ENCODE measurements at regions not wholly inside any gene's neighbourhood (a gene's known extent, or its start where the extent isn't known, plus 50 kb on each side); places are given as distances from the start of the nearest gene placed in this dataset.

DNA sequence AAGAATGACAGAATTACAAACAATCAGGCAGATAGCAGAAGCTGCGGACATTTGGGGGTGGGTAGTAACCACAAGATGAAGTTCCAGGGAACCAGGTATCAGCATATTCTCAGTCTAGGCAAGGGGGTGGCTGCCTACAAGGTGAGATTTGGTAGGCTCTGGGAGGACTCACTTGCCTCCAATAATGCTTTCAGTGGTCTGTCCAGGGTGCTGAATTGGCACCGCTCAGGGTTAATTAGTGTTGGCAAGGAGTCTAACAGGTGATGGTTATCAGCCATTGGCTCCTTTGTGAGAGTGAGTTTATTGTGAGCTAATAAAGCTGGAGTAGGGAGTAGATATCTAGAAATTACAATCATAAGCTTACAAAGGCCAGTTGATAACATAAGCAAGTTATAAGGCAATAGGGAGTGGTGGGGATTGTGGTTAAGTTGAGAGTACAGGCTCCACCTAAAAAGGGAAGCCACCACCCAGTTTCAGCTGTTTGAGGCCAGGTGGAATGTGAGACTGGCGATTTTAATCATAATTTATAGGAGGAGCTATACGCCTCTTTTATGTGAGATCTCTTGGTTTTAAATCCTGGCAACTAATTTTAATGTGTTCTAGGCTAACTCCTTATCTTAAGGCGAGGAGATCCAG lies 320.5 kb downstream of the MIAT start:
- Mint-ChIP-seq H3K4me3 (no peak overlapping the region), H3K27ac (no peak overlapping the region), H3K9me3 (no peaks in the 10 kb centered on the region), H3K27me3 (ENCODE audit: low read depth) (peaks cover 28% of the 10 kb centered on the region), H3K36me3 (no peaks in the 10 kb centered on the region), H3K4me1 (peaks cover 18% of the 10 kb centered on the region)
- no peak for DNase-seq (ENCODE audit: low spot score in 2 of 2, unreplicated experiment in 2 of 2)
- TF ChIP-seq, protein P1, sequence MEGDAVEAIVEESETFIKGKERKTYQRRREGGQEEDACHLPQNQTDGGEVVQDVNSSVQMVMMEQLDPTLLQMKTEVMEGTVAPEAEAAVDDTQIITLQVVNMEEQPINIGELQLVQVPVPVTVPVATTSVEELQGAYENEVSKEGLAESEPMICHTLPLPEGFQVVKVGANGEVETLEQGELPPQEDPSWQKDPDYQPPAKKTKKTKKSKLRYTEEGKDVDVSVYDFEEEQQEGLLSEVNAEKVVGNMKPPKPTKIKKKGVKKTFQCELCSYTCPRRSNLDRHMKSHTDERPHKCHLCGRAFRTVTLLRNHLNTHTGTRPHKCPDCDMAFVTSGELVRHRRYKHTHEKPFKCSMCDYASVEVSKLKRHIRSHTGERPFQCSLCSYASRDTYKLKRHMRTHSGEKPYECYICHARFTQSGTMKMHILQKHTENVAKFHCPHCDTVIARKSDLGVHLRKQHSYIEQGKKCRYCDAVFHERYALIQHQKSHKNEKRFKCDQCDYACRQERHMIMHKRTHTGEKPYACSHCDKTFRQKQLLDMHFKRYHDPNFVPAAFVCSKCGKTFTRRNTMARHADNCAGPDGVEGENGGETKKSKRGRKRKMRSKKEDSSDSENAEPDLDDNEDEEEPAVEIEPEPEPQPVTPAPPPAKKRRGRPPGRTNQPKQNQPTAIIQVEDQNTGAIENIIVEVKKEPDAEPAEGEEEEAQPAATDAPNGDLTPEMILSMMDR (IDR thresholded peaks at IDR 0.05; ENCODE audit: unreplicated experiment), result no peak

DNA sequence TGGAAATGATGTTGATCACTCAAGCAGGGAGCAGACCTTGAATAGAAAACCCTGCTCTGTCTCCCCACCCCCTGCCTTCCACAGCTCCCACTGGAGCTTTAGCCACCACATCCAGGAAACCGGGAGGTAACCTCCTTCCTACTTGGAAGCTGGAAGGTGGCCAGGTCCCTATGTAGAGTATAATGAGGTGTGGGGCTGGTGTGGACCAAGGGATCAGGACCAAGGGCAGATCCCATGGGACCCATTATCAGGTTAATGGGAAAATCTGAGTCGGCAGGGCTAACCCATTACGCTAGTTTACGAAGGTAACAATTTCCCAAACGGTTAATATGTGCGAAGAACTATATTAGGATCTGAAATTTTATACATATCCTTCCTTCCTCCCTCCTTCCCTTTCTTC lies 321.9 kb downstream of the MIAT start:
- H3K4me1 Mint-ChIP-seq, result peaks cover 18% of the 10 kb centered on the region
- no peaks in the 10 kb centered on the region for H3K9me3 Mint-ChIP-seq
- DNase-seq (ENCODE audit: low spot score in 2 of 2, unreplicated experiment in 2 of 2), result no peak
- TF ChIP-seq, protein P1 (IDR thresholded peaks at IDR 0.05; ENCODE audit: unreplicated experiment), result no peak
- no peak overlapping the region for H3K27ac Mint-ChIP-seq
- no peak overlapping the region for H3K4me3 Mint-ChIP-seq
- H3K36me3 Mint-ChIP-seq, result no peaks in the 10 kb centered on the region
- peaks cover 34% of the 10 kb centered on the region for H3K27me3 Mint-ChIP-seq (ENCODE audit: low read depth)

DNA sequence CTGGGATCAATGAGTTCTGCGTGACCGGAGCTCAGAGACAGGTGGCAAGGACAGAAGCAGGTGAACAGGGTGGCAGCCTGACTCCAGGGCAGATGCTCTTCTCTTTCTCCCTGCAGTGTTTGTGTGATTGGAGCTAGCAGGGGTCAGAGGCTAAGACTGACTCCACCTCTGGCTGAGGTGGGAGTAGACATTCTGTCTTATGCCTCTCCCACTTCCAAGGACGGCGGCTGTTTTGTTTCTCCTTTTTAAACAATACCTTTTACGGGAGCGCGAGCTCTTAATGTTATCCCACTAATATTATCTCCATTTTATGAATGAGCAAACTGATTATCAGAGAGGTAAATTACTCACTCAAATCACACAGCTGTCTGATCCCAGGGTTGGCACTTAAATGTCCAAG lies 323.7 kb downstream of the MIAT start:
- peak overlapping the region; percentile 37 for H3K27ac Mint-ChIP-seq
- peaks cover 20% of the 10 kb centered on the region for H3K4me1 Mint-ChIP-seq
- H3K4me3 Mint-ChIP-seq, result no peak overlapping the region
- H3K27me3 Mint-ChIP-seq (ENCODE audit: low read depth), result peaks cover 41% of the 10 kb centered on the region
- no peak for DNase-seq (ENCODE audit: low spot score in 2 of 2, unreplicated experiment in 2 of 2)
- TF ChIP-seq, protein P1 (IDR thresholded peaks at IDR 0.05; ENCODE audit: unreplicated experiment), result no peak
- no peaks in the 10 kb centered on the region for H3K9me3 Mint-ChIP-seq
- no peaks in the 10 kb centered on the region for H3K36me3 Mint-ChIP-seq

DNA sequence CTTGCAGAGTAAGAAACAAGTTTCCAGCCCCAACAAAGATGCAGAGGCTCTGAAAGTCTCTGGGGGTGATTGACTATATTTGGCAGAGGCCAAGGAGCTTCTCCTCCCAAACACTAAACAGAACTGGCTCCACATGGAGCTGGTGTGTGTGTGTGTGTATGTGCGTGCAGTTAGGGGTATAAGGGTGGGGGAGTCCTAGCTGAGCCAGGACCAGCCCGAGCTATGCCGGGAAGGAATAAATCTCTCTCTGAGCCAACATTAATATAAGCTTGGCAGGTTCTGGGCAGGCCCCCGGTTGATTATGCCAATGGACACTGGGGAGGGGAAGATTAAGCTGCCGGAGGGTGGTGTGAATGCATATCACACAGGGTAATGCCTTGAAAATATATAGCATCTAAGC lies 324.2 kb downstream of the MIAT start:
- Mint-ChIP-seq H3K36me3 (no peaks in the 10 kb centered on the region), H3K4me3 (no peak overlapping the region), H3K27ac (peak overlapping the region; percentile 37), H3K9me3 (no peaks in the 10 kb centered on the region), H3K27me3 (ENCODE audit: low read depth) (peaks cover 41% of the 10 kb centered on the region), H3K4me1 (peaks cover 20% of the 10 kb centered on the region)
- peak in 1 of 2 experiments; percentile 53 for DNase-seq (ENCODE audit: low spot score in 2 of 2, unreplicated experiment in 2 of 2)
- TF ChIP-seq, protein P1 (IDR thresholded peaks at IDR 0.05; ENCODE audit: unreplicated experiment), result no peak

DNA sequence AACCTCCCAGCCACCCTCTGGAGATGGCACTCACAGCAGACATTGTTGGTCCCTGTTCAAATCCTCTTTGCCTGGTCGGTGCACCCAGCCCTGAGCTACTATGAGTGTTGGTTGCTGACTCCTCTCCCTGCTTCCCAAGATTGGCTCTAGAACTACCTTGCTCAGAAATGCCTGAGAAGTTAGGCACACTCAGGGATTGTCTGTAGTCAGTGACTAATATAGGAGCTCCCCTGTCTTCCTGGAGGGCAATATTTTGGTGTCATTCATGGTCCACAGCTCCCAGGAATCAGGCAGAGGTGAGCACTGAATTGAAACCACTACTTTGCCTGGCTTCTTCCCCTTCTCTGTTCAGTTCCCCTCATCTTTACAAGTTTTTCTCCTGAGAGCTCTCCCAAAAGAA lies 325.9 kb downstream of the MIAT start:
- no peak overlapping the region for H3K27ac Mint-ChIP-seq
- no peak overlapping the region for H3K4me3 Mint-ChIP-seq
- no peak for DNase-seq (ENCODE audit: low spot score in 2 of 2, unreplicated experiment in 2 of 2)
- no peaks in the 10 kb centered on the region for H3K9me3 Mint-ChIP-seq
- peaks cover 39% of the 10 kb centered on the region for H3K27me3 Mint-ChIP-seq (ENCODE audit: low read depth)
- H3K36me3 Mint-ChIP-seq, result no peaks in the 10 kb centered on the region
- peaks cover 20% of the 10 kb centered on the region for H3K4me1 Mint-ChIP-seq
- TF ChIP-seq, protein P1 (IDR thresholded peaks at IDR 0.05; ENCODE audit: unreplicated experiment), result no peak

DNA sequence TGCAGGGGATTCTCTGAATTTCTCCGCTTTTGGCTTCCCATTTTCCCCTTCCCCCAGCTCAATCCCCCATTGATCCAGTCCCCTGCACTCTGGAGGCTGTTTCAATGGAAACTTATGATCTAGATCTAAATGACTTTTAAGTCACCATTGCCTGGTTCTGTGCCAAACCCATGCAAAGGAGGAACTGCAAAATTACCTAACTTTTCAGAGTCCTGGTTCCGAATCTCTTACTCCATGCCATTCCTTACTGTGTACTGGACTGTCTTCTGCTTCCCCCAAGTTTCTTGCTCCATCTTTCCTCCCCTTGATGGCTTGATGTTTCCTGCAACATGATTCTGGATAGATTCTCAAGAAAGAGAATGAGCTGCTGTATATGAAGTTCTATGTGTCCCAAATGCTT lies 327.8 kb downstream of the MIAT start:
- H3K36me3 Mint-ChIP-seq, result no peaks in the 10 kb centered on the region
- no peaks in the 10 kb centered on the region for H3K9me3 Mint-ChIP-seq
- TF ChIP-seq, protein P1 (IDR thresholded peaks at IDR 0.05; ENCODE audit: unreplicated experiment), result no peak
- H3K27me3 Mint-ChIP-seq (ENCODE audit: low read depth), result peaks cover 35% of the 10 kb centered on the region
- no peak for DNase-seq (ENCODE audit: low spot score in 2 of 2, unreplicated experiment in 2 of 2)
- no peak overlapping the region for H3K27ac Mint-ChIP-seq
- no peak overlapping the region for H3K4me3 Mint-ChIP-seq
- peaks cover 20% of the 10 kb centered on the region for H3K4me1 Mint-ChIP-seq
